H4 (cell line): ENCODE measurements at regions not wholly inside any gene's neighbourhood (a gene's known extent, or its start where the extent isn't known, plus 50 kb on each side); places are given as distances from the start of the nearest gene placed in this dataset.

Source experiments
- DNase-seq: peaks from one replicate; pipeline ENCODE4 v3.0.0-alpha.2; 2015; ENCODE audit warnings: low spot score

DNA sequence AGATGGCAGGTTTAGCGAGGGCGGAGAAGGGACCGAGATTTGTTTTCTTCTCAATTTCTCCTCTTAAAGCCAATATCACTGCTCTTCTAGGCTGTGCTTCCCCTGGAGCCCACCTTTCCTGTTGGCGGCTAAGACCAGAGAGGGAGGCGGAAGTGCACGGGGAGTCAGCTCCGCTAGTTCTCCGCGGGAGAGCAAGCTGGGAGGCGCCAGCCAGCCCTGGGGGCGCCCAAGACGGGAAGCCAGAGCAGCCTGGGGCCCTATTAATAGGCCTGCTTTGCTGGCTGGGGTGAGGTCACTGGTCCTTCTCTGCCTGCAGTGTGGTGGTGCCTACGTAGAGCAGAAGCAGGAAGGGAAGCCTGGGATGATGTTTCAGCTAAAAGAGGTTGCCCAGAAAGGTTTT is 61.6 kb downstream of the LSM5 start:
- no peak for DNase-seq

DNA sequence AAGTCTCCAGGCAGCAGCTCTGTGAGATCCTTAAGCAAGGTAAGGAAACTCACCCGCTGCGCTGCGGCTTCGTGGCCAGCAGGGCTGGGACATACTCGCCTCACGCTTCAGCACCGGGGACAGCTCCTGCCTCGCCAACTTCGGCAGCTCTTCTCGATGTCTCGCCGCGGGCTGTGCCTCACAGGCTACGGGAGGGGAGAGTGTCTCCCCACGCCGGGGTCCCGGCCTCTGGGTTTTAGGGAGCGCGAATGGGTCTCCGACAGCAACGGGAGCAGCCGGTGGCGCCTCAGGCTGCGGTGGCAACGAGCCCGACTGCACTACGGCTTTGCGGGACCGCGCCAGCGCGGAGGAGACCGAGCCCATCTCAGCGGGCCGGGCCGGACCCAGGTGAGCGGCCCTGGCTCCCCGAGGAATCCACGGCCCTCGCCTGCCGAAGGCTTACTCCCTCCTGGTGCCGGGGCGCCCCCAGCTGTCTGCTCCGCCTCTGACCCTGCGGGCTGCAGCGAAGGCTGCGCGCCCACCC is 62.4 kb downstream of the LSM5 start:
- DNase-seq, result peak; percentile 72

DNA sequence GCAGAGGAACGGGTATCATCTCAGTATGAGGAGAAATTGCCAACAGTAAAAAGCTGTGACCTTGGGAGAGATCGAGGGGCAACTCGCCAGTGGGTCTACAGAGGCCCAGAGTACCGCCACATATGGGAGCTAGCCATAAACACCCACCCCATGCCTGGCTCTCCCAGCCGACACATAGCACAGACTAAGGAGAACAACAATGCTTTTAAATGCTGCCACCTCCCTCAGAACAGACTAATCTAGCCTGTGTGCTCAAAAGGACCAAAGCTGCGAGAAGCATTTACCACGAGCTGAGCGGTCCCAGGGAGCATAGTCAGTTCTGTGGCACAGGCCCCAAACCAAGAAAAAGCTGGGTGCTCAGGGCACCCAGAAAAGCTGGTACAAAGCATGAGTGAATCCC is 73.3 kb downstream of the LSM5 start:
- DNase-seq, result no peak

DNA sequence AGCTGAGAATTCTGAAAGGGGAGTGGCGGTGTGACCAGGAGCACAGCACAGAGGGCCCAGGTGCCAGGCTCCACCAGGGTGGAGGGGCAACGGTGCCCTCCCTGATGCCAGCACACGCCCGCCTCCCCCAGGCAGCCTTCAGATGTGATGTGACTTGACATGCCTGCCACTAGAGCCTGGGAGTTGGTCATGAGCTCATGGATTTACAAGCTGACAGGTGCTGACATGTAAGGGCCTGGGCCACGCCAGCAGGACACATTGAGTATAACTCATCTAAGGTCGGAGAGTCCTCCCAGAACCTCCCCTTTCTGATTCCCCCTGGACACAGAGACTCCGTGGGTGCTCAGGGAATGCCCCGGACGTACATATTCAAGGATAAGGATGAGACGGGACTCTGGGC is 74.2 kb downstream of the LSM5 start:
- DNase-seq, result no peak

DNA sequence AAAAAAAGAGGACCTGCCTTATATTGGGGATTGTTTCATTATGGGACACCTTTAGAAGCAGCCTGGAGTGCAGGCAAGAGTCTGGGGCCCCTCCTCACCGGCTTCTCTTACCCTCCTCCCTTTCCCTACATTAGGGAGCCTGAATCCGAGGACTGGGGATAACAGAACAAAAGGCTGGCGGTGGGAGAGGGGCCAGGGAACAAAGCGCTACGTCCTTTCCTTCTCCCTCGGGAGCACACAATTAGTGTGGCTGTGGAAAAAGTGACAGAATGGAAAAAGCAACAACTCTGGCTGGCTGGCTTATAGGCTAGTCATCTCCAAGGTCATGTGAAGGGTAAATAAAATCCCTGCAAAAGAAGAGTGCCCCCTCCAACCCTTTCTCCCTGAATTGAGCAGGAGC is 74.7 kb downstream of the LSM5 start:
- DNase-seq, result no peak

DNA sequence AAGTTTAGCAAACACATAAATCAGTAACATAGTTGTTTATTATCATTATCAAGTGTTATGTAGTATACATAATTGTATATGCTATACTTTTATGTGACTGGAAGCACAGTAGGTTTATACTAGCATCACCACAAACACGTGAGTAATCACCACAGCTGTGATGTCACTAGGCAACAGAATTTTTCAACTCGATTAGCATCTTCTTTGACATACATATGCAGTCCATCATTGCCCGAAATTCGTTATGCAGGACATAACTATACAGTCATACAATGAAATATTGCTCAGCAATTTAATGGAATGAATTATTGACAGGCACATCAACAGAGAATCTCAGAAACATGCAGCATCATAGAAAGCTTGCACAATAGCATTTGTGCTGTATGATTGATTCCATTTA is 77.7 kb downstream of the LSM5 start:
- DNase-seq, result no peak

DNA sequence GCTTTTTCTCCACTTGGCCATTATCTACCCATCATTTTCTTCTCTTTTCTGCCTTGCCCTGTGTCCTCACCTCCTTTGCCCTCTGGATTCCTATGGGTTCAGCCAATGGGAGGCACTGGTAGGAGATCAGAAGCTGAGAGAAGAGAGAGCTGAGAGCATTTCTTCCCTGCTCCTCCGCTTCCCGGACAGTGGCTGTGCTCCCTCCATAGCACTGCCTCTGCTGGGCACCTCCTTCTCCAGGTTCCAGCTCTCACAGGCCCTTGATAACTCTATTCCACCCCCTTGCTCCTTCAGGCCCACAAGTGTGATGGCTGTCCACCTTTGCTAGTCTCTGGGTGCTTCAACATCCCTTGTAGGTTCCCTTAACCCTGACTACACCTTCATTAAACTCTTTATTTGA is 79.6 kb downstream of the LSM5 start:
- no peak for DNase-seq

DNA sequence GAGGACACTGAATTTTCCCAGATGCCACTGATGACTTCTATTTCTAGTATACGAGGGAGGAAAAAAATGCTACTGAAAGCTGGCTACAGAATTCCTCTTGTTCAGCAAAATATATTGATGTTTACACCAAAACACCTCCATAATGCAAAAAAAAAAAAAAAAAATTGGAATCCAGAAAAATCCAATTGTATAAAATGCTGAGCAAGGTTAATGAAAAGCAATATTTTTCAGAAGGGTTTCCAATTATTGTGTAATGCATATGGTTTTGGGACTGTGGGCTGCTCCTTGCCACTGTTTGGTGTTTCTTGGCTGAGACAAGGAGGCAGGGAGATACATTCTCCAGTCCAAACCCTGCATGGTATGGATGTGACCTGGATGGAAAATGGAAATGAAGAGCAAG is 83.8 kb downstream of the LSM5 start:
- no peak for DNase-seq

DNA sequence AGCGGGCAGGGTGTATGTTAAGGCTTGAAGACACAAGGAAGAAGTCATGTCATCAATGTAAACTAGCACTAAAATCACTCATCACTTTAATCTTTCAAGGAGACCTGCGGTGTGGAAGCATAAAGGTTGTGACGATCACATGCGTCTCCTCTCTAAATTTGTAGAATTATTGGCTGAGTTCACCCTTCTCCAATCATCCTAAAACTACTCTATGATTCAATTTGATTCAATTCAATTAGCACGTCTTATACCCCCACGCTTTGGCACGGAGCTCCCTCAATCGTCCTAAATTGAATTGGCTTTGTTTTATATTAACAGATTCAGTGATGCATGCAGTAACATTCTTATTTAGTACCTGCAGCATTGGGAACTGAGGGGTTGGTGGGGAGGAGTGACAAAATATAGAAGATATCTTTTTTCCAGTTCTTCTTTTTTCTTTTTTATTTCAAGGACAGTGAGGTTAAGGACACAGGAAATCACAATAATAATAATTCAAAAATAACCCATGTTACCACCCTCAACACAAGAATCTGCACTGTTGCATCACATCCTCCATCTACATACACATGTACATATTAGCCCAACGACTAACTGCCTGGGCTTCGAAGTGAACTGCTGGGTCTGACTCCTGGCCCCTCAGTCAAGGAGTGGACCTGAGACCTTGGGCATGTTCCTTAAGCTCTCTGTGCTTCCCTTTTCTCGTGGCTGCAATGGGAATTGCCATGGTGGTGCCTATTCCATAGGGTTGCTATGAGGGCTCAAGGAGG is 86.5 kb downstream of the LSM5 start:
- DNase-seq, result no peak

DNA sequence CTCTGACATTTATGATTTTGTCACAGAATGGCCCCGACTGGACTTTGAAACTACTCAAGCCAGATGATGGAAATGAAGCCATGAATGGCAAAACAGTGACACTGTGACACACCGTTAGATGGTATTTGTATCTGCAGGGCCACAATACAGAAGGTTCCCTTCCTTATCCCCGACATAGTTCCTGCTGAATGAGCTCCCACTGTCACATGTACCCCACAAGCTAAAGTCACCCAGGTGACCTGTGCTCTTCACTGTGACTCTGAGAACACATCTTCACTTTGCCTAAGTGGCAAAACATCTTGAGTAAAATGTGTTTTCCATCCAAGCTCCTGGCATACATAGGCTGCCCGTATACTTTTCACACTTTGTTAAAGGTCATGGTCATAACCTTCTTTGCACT is 89.5 kb downstream of the LSM5 start:
- no peak for DNase-seq

DNA sequence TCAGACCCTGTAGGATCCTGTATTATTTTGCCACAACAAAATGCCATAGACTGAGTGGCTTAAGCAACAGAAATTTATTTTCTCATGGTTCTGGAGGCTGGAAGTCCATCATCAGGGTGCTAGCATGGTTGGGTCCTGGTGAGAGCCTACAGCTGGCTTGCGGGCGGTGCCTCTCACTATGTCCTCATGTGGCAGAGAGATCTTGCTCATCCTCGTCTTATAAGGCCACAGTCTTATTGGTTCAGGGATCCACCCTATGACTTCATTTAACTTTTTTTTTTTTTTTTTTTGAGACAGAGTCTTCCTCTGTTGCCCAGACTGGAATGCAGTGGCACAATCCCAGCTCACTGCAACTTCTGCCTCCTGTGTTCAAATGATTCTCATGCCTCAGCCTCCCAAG is 90.9 kb downstream of the LSM5 start:
- no peak for DNase-seq

DNA sequence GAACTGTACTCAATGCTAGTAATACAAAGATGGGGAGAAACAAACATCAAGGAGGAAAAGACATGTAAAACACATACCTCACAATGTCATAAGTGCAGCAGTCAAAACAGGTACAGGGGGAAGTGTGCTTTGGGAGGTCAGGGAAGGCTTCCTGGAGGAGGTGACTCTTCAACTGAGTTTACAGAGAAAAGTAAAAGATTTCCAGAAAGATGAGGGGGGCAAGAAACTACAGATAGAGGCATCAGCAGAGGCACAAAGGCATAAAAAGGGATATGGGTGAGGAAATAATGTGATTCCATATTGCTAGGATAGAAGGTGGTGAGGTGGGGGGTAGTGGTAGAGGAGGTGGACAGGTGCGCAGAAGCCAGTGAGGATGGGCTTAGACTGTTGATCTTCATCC is 95.0 kb downstream of the LSM5 start:
- DNase-seq, result no peak

DNA sequence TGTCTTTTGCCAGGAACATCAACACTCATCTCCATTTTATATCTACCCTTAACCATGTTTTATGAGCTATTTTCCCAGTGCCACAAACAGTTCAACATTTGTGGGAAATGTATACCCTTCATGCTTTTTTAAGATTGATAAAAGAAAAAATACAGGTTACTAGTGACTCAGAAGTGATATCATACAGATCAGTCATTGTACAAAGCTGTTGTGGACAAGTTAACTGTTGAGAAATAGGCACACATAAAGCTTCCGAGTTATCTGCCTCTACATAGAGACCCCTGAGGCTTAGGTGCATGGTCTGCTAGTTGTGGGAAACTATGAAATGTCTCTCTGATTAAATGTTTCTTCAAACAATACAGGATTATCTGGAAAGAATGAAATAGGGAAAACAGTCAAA is 96.3 kb downstream of the LSM5 start:
- no peak for DNase-seq

DNA sequence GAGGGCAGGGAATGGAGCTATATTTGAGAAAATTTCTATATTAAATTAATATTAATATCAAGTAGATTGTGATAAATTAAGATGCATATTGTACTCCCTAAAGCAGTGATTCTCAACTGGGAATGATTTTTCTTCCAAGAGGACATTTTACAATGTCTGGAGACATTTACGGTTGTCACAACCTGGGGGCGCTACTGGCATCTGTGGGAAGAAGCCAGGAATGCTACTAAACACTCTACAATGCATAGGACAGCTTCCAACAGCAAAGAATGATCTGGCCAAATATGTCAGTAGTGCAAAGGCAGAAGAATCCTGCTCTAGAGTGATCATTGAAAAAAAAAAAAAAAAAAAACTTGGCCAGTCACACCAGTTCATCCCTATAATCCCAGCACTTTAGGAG is 100.0 kb downstream of the LSM5 start:
- DNase-seq, result no peak

DNA sequence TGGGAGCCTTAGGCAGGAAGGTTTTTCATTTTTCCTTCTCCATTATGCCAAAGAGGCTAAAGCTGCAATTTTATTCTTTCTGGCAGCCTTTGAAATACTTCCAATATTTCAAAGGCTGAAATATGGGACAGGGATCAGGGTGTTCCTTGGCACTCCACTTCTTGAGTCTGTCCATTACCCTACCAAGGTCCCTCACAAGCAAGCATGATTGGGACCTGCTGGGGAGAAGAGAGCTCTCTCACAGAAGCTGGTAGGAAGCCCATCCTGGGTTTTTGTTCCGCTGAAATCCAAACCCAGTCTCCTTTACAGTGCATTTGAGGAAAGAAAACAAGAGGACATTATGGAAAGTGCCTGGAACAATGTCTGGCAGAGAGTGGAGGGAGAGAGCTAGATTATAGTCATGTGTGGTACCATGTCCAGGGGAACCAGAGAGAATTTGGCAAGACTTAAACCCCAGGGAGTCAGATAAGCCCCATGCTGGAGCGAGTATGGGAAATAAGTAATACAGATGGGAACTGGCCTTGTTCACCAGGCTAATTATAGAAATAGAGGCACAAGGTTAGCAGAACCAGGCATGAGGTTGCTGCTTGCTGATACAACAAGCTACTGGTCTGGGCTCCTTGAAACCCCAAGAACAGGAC is 104.7 kb downstream of the LSM5 start:
- DNase-seq, result no peak

DNA sequence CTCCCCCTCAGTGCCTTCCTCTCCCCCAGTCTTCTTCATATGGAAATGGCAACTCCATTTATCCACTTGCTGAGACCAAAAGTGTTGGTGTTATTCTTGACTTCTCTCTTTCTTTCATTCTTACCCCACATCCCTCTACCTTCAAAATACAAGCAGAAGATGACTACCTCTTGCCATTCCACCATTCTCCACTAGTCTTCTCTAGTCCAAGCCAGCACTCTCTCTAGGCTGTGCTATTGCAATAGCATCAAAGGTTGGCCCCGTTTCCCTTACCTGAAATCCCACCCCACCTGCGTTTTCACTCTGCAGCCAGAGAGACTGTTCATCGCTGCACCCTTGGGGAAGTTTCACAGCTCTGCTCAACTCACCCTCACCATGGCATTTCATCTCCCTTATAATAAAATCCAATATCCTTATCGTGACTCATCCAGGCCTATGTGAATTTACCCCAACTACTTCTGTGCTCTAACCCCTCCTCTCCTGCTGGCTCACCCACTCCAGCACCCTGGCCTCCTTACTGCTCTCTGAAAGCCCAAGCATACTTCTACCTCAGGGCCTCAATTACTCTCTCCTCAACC is 109.1 kb downstream of the LSM5 start:
- no peak for DNase-seq

DNA sequence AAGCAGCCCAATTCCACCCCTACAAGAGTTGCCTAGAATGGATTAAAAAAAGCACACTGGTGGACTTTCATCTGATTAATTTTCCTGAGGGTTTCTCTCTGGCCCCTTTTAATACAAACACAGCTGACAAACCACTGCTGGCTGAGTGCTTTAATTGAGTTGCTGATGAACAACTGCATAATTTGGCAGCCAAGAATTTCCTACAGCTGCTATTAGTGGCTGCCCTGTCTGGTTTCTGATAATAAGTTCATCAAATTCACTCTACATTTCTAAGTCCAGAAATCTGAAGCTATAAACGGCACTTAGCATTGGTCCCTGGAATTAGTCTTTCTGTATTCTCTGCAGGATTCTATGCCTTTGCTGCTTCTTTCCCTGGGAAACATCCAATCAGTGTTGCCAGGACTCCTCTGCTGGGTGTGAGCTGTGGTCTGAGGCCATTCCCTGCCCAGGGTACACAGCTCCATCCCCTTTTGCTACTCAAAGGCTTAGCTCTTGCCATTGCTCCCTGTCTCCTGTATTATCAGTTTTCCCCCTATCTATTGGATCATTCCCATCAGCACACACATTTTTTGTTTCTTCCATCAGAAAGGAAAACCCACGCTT is 110.6 kb downstream of the LSM5 start:
- DNase-seq, result no peak

DNA sequence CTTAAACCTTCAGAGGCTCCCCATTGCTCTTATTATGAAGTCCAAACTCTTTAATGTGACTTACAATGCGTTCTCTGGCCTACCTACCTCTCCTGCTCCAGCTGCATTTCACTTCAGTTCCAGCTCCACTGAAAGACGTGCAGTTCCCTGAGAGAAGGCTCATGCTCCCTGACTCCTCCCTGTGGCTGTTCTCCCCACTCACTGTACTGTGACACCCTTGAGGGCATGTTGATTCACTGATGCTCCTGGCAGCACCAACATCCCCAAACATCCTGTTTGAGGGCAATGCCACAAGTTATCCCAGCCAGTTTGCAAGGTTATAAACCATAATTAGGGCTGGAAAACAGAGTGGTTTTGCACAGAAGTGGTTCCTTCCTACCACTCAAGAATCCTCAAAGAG is 111.2 kb downstream of the LSM5 start:
- peak; percentile 75 for DNase-seq

DNA sequence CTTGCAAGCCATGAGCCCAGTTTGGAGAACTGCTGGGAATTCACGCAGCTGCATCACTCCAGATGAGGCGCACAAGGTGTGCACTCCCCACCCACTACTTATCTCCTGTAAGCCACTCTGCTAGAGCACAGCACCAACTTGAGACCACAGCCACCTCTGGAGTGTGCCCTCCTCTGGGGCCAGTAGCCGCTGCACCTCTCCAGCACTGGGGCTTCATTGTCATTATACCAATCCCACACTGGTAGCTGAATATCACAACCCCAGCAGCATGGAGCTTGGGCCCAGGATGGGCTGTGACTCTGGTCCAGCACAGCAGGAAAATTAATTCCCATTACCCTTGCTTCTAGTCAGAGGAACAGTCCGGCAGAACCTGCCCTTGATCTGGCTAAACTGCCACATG is 125.6 kb downstream of the LSM5 start:
- no peak for DNase-seq

DNA sequence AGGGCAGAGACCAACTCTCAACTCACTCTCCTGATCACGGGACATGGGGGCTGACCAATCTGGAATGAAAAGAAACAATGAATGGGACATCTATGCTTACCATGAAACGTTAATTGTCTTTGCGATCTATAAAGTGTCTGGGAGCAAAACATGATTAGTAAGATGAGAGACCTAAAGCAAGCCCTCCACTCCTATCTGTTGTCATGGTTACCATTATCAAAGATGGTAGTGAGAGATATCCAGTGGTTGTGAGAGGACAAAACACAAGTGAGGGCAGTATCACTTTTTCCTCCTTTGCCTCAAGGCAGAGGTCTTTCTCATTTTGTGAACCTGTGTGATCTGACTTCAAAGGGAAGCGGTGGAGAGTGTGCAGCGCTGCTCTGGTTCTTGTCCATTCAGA is 130.1 kb downstream of the LSM5 start:
- DNase-seq, result no peak

DNA sequence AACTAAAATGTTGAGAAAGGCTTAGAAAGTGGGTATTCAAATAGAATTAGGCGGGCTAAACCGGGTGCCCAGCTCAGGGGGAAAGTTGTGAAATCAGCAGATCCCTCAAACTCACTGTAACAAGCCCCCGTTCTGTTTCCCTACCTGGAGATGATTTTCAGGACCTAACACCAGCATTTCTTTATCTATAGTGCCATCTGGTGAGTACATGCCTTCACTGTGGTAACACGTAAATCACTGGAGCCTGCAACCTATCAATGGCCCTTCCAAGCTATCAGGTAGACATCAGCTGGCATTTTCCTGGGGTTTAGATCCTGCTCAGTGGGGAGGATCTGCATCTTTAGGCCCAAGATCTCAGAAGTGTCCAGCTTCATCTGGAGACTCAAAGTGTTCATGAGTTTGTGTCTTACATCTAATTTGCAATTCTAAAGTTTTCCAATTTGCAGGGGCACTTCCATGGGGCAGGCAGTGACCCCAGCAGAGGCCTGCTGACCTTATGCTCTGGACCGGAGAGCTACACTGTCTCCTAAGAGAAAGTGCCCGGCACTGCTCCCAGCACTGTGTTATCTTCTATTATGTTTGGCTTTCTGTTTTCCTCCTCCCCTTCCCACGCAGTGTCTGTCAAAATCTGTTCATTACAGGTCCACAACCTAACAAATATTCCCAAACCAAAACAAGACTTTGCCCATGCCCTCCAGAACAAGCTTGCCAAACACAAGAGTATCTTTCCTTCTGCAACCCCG is 132.5 kb downstream of the LSM5 start:
- no peak for DNase-seq

DNA sequence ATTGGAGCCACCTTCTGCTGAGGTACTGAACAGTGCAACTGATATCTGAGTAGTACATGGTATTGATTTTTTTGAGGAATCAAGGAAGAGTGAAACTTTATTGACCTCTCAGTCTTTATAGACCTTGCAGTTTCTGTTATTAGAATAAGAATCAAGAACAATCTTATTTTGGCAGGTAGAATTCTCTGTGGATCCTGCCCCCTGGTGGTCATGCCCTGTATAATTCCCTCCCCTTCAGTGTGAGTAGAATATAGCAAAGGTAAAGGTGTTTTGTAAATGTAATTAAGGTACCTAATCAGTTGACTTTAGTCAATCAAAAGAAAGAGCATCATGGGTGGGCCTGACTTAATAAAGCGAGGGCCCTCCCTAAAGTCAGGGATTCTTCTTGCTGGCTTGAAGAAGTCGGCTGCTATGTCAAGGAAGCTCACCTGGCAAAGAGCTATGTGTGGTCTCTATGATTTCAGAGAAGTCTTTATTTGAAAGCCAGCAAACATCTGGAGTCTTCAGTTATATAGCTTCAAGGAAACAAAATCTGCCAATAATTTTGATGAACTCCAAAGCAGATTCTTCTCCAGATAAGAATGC is 142.8 kb downstream of the LSM5 start:
- DNase-seq, result no peak
